Dendritic cell treated with granulocyte-macrophage colony-stimulating factor and Interleukin-4, amounts not matched to agents 40 ng/mL and 50 ng/mL, for 4 days (primary cell): ENCODE measurements at regions not wholly inside any gene's neighbourhood (a gene's known extent, or its start where the extent isn't known, plus 50 kb on each side); places are given as distances from the start of the nearest gene placed in this dataset.
"Not testable (repeated sequence)": the region's sequence is repeated elsewhere in the genome, so short reads cannot be mapped to it uniquely, and the experiment has no call there.

ENCODE experiments used
- H3K27ac Mint-ChIP-seq: one replicate; pipeline ENCODE4 v1.8.0; 2022; ENCODE audit warnings: mild to moderate bottlenecking, mixed read lengths
- H3K27me3 Mint-ChIP-seq: one replicate; pipeline ENCODE4 v1.8.0; 2022; ENCODE audit warnings: mild to moderate bottlenecking, mixed read lengths
- H3K36me3 Mint-ChIP-seq: one replicate; pipeline ENCODE4 v1.8.0; 2022; ENCODE audit warnings: low read depth, mixed read lengths
- H3K4me1 Mint-ChIP-seq: one replicate; pipeline ENCODE4 v1.8.0; 2022; ENCODE audit warnings: low read depth, mixed read lengths
- H3K4me3 Mint-ChIP-seq: one replicate; pipeline ENCODE4 v1.8.0; 2022; ENCODE audit warnings: mild to moderate bottlenecking, moderate library complexity, mixed read lengths
- H3K9me3 Mint-ChIP-seq: one replicate; pipeline ENCODE4 v1.8.0; 2022; ENCODE audit warnings: mixed read lengths
- intact Hi-C: fragments of 100-400 bp; cut with micrococcal nuclease; formaldehyde crosslinking; loops from one replicate; pipeline ENCODE4 v1.15.0; 2022

DNA sequence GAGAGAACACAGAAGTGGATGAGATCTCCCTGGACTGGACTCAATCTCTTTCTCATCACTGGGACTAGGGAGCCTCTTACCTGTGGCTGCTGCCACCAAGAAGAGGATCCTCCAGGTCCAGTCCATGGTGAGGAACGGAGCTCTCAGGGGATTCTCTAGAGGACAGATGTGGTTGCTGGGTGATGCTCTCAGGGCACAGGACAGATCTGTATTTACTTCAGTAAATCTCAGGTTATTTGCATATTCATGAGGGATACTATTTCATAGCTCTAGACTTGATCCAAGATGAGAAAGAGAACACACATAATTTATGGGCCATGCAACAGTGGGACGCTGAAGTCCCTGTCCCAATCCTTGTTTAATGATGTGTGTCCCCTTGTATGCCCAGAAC lies 460.5 kb downstream of the TMEM121 start:
- Mint-ChIP-seq H3K27me3 (no peaks in the 10 kb centered on the region), H3K36me3 (no peaks in the 10 kb centered on the region), H3K27ac (no peak overlapping the region), H3K4me1 (peaks cover 5% of the 10 kb centered on the region), H3K9me3 (no peaks in the 10 kb centered on the region), H3K4me3 (no peak overlapping the region)
- intact Hi-C loops: no loop called here

DNA sequence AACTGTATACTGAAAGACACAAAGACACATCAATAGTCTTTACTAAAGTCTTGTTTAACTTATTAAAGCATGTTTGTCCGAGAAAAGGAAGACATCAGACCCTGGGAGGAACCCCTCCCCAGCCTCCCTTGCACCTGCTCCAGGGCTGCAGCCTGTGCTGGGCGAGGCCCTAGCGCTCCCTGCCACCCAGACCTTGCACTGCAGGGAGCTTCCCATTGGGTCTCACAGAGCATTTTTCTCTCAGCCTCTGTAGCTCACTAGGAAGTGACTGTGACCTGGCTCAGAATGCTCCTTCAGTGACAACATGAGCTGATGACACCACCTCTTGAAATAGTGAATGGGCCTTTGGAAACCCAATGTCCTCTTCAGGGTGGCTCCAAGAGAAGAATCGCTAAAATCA lies 461.2 kb downstream of the TMEM121 start:
- Mint-ChIP-seq H3K4me1 (peaks cover 5% of the 10 kb centered on the region), H3K9me3 (no peaks in the 10 kb centered on the region), H3K27ac (no peak overlapping the region), H3K36me3 (no peaks in the 10 kb centered on the region), H3K4me3 (no peak overlapping the region), H3K27me3 (no peaks in the 10 kb centered on the region)
- intact Hi-C loops: no loop called here

GRCh38 chr14:105989566-105990302 lies 463.4 kb downstream of the TMEM121 start:
- Mint-ChIP-seq H3K27ac (no peak overlapping the region), H3K4me3 (no peak overlapping the region), H3K4me1 (peaks cover 5% of the 10 kb centered on the region), H3K9me3 (no peaks in the 10 kb centered on the region), H3K27me3 (no peaks in the 10 kb centered on the region), H3K36me3 (no peaks in the 10 kb centered on the region)
- intact Hi-C loops: no loop called here

GRCh38 chr14:105991677-105992076 lies 465.3 kb downstream of the TMEM121 start:
- H3K27me3 Mint-ChIP-seq, H3K9me3 Mint-ChIP-seq, intact Hi-C loops, H3K4me1 Mint-ChIP-seq, H3K36me3 Mint-ChIP-seq, H3K27ac Mint-ChIP-seq, H3K4me3 Mint-ChIP-seq: not testable (repeated sequence)

DNA sequence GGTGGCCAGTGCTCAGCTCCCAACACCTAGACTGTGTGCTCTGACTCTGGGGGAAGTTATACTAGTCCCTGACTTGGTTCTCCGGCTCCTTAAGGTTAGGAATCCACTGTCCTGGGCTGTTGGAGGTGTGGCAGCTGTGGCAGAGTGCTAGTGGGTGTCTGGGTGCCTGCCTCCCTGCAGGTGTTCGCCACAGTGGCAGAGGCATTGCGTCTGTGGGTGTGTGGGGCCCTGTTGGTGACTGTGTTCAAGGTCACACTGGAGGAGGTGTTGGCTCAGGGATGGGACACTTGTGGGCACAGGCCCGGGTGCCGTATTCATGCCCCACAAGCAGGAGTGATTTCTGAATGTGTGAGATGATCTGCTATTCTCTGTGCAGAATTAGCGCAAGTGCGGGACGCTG lies 467.4 kb downstream of the TMEM121 start:
- intact Hi-C loops: no loop called here
- no peaks in the 10 kb centered on the region for H3K27me3 Mint-ChIP-seq
- H3K4me1 Mint-ChIP-seq: peaks cover 11% of the 10 kb centered on the region
- H3K4me3 Mint-ChIP-seq: no peak overlapping the region
- H3K9me3 Mint-ChIP-seq: peaks cover 7% of the 10 kb centered on the region
- H3K27ac Mint-ChIP-seq: no peak overlapping the region
- no peaks in the 10 kb centered on the region for H3K36me3 Mint-ChIP-seq

GRCh38 chr14:105995011-105995710 lies 468.8 kb downstream of the TMEM121 start:
- H3K4me1 Mint-ChIP-seq, H3K9me3 Mint-ChIP-seq, H3K27me3 Mint-ChIP-seq, intact Hi-C loops, H3K4me3 Mint-ChIP-seq, H3K36me3 Mint-ChIP-seq, H3K27ac Mint-ChIP-seq: not testable (repeated sequence)

- peak overlapping the region; percentile 76 for H3K27ac Mint-ChIP-seq
- intact Hi-C loops: not testable (repeated sequence)
These were observed 472.2 kb downstream of the TMEM121 start for GRCh38 chr14:105998597-105998996.

DNA sequence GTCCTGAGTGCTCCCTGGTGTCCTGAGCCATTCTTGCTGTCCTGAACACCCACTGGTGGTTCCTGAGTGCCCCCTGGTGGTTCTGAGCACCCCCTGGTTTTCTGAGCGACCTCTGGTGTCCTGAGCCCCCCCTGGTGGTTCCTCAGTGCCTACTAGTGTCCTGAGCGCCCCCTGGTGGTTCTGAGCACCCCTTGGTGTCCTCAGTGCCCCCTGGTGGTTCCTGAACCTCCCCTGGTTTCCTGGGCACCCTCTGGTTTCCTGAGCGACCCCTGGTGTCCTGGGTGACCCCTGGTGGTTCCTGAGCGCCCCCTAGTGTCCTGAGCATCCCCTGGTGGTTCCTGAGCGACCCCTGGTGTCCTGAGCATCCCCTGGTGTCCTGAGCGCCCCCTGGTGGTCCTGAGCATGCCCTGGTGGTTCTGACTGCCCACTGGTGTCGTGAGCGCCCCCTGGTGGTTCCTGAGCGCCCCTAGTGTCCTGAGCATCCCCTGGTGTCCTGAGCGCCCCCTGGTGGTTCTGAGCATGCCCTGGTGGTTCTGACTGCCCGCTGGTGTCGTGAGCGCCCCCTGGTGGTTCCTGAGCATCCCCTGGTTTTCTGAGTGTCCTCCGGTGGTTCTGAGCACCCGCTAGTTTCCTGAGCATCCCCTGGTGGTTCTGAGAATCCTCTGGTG lies 473.1 kb downstream of the TMEM121 start:
- H3K36me3 Mint-ChIP-seq: no peaks in the 10 kb centered on the region
- peaks cover 14% of the 10 kb centered on the region for H3K4me1 Mint-ChIP-seq
- H3K9me3 Mint-ChIP-seq: peaks cover 8% of the 10 kb centered on the region
- no peak overlapping the region for H3K27ac Mint-ChIP-seq
- H3K4me3 Mint-ChIP-seq: no peak overlapping the region
- no peaks in the 10 kb centered on the region for H3K27me3 Mint-ChIP-seq
- intact Hi-C loops: loop anchor here (5.0 to 10.0 kb wide), 2 partner anchors 52 to 325 kb away; no protein-coding TSS in a partner anchor

More at GRCh38 chr14:105998597-105998996, 472.2 kb downstream of the TMEM121 start:
- H3K36me3 Mint-ChIP-seq, H3K27me3 Mint-ChIP-seq, H3K9me3 Mint-ChIP-seq: not testable (repeated sequence)
- Mint-ChIP-seq H3K4me1 (peaks cover 13% of the 10 kb centered on the region), H3K4me3 (peak overlapping the region; percentile 40)

- H3K27ac Mint-ChIP-seq, H3K27me3 Mint-ChIP-seq: not testable (repeated sequence)
- peaks cover 18% of the 10 kb centered on the region for H3K4me1 Mint-ChIP-seq
These were observed 473.7 kb downstream of the TMEM121 start for GRCh38 chr14:106000029-106000511.

GRCh38 chr14:106001277-106001676 lies 474.9 kb downstream of the TMEM121 start:
- not testable (repeated sequence) for H3K27me3 Mint-ChIP-seq, H3K4me3 Mint-ChIP-seq, H3K9me3 Mint-ChIP-seq, H3K36me3 Mint-ChIP-seq, H3K27ac Mint-ChIP-seq
- H3K4me1 Mint-ChIP-seq: peaks cover 21% of the 10 kb centered on the region
- intact Hi-C loops: loop anchor here (5.0 to 10.0 kb wide), 2 partner anchors 54 to 326 kb away; no protein-coding TSS in a partner anchor

More at GRCh38 chr14:106000029-106000511, 473.7 kb downstream of the TMEM121 start:
- H3K9me3 Mint-ChIP-seq, H3K4me3 Mint-ChIP-seq, H3K36me3 Mint-ChIP-seq: not testable (repeated sequence)
- intact Hi-C loops: loop anchor here (5.0 to 10.0 kb wide), 2 partner anchors 53 to 325 kb away; no protein-coding TSS in a partner anchor

DNA sequence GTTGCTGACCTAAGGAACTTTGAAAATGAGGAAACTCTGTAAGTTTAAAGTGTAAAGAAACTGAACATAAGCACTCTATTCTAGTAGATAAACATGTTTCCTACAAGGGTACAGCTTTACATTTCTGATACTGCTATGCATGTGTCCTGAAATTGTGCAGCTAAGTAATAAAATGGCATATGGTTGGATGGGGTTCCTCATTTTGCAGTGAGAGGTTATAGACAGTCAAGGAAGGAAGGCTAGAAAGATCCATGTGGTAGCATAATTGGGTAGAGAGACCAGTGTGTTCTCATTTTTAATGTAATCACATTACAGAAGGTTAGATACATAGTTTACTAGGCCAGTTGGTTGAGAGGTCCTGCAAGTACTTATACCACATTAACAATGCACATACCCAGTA lies 477.0 kb downstream of the TMEM121 start:
- Mint-ChIP-seq H3K27ac (peak overlapping the region; percentile 59), H3K4me3 (no peak overlapping the region), H3K36me3 (no peaks in the 10 kb centered on the region), H3K4me1 (peaks cover 19% of the 10 kb centered on the region), H3K27me3 (peaks cover 8% of the 10 kb centered on the region), H3K9me3 (peaks cover 5% of the 10 kb centered on the region)
- intact Hi-C loops: loop anchor here (5.0 to 10.0 kb wide), 2 partner anchors 56 to 329 kb away; no protein-coding TSS in a partner anchor

DNA sequence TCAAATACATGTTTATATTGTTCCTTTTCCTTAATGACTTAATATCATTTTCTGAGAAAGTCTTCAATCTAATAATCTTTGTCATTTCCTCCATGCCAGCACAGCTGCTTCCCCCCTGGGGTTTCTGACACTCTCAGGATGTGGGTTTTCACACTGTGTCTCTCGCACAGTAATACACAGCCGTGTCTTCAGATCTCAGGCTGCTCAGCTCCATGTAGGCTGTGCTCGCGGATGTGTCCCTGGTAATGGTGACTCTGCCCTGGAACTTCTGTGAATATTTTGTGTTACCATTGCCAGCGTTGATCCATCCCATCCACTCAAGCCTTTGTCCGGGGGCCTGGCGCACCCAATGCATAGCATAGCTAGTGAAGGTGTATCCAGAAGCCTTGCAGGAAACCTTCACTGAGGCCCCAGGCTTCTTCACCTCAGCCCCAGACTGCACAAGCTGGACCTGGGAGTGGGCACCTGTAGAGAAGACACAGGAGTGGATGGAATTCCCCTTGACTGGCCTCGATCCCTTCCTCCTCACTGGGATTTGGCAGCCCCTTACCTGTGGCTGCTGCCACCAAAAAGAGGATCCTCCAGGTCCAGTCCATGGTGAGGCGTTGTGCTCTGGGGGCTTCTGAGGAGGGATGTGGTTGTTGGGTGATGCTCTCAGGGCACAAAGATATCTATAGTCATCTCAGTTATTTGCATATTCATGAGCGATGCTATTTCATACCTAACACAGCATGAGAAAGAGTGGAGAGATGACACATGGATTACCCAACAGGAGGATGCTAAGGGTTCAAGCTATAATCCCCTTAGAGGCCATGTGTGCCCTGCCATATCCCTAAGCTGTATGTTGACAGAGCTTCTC lies 478.8 kb downstream of the TMEM121 start:
- not testable (repeated sequence) for H3K27me3 Mint-ChIP-seq, H3K36me3 Mint-ChIP-seq, H3K9me3 Mint-ChIP-seq, H3K4me3 Mint-ChIP-seq, H3K27ac Mint-ChIP-seq
- peaks cover 13% of the 10 kb centered on the region for H3K4me1 Mint-ChIP-seq
- intact Hi-C loops: loop anchor here (5.0 to 10.0 kb wide), 2 partner anchors 58 to 330 kb away; no protein-coding TSS in a partner anchor

DNA sequence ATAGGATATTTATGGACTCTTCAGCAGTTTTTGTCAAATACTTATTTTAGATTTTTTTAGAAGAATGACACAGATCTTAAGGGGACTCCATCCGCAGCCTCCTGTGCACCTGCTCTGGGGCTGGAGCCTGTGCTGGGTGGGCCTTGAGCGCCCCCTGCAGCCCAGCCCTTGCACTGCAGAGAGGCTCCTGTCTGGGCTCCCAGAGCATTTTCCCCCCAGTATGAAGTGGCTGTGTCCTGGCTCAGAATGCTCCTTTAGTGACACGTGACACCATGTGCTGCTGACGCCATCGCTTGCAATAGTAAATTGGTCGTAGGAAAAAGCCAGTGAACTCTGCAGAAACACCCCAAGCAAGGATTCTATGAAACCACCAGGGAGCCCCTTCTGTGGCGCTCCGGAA lies 479.7 kb downstream of the TMEM121 start:
- H3K27ac Mint-ChIP-seq, H3K36me3 Mint-ChIP-seq: not testable (repeated sequence)

More for the DNA sequence above, 479.7 kb downstream of the TMEM121 start:
- H3K4me1 Mint-ChIP-seq: peaks cover 13% of the 10 kb centered on the region
- H3K27me3 Mint-ChIP-seq, H3K4me3 Mint-ChIP-seq, H3K9me3 Mint-ChIP-seq: not testable (repeated sequence)
- intact Hi-C loops: loop anchor here (10.0 kb wide), 1 partner anchor 331 kb away; no protein-coding TSS in a partner anchor
